NCI-H526 (cell line): ENCODE measurements at regions not wholly inside any gene's neighbourhood (a gene's known extent, or its start where the extent isn't known, plus 50 kb on each side); places are given as distances from the start of the nearest gene placed in this dataset.
A peak's percentile ranks its signal among the peaks of the same experiment; 100 is the strongest.
"Not testable (repeated sequence)": the region's sequence is repeated elsewhere in the genome, so short reads cannot be mapped to it uniquely, and the experiment has no call there.

Experiments
- DNase-seq, 2 experiments: peaks; one replicate each; lab custom pipeline; 2025; lab: John Stamatoyannopoulos, UW

DNA sequence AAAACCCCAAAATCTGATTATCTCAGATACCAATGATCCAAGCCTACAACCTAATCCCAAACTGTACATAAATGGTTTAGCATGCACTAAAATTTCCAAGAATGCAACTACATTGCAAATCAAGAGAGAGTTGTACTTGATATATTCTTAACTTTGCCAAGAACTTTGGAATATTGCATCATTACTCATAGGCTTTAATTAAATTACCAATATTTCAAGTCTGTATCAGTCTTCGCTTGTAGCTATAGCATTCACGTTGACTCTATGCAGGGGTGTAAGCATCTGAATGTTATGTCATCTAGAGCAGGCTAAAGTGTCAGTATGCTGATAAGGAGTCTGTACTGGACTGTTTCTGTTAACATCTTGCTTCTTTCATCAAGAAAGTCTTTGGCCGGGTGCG is 56.3 kb downstream of the FOXI3 start:
- no peak for DNase-seq

DNA sequence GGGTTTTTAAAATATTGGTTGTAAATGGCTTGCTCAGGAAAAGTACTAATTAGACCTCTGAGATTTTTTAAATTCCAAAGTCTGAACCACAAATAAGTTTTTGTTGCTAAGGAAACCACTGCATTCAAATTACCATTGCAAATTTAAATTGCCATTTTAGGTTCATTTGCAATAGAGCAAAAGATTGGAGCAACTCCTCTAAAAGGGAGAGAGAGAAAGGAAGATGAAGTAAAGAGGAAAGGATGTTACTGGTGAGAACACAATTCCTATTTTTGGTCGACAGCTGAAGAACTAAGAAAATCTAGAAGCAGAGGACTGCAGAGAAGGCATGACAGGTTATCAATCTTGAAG is 74.9 kb downstream of the FOXI3 start:
- DNase-seq, result no peak

DNA sequence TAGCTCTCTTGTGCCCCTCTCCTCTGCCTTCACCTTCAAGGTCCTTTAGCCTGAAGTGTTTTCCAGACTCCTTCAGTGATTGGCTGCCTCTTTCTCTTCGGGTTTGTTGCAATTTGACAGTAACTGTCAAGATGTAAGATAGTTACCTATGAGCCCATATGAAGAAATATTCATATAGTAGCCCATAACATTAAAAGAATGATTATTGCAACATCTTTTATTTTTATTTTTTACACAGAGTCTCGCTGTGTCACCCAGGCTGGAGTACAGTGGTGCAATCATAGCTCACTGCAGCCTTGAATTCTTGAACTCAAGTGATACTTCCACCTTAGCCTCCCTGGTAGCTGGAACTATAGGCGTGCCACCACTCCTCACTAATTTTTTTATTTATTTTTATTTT is 80.5 kb downstream of the FOXI3 start:
- no peak for DNase-seq

DNA sequence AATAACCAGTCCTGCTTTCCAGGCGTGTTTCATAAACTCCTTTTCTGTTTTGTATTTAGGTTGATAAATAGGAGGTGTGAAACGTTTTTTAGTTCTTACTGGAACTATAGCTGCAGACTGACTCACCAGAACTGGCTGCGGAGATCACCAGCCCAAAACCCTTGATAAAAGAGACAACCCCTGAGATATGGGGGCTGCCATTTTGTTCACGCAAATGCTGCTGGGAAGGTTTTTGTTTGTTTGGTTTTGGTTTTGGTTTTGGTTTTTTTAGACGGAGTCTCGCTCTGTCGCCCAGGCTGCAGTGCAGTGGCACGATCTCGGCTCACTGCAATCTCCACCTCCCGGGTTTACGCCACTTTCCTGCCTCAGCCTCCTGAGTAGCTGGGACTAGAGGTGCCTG is 87.1 kb downstream of the FOXI3 start:
- DNase-seq, result not testable (repeated sequence)

DNA sequence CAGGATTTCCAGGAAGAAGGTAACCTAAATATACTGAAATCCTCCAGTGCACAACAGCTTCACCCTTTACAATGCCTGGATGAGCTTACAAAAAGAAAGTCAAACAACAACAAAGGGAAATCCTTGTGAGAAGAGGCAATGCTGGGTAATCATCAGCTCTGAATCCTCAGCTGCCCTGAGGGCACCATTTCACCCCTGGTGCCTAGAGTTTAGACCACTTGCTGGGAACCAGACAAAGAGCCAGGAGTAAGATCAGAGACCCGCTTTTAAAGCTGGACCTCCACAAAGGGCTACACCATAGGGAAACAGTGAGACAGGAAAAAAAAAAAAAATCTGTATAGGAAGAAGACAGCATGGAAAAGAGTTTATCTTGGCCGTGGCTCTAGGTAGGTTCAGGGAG is 97.0 kb downstream of the FOXI3 start:
- no peak for DNase-seq

DNA sequence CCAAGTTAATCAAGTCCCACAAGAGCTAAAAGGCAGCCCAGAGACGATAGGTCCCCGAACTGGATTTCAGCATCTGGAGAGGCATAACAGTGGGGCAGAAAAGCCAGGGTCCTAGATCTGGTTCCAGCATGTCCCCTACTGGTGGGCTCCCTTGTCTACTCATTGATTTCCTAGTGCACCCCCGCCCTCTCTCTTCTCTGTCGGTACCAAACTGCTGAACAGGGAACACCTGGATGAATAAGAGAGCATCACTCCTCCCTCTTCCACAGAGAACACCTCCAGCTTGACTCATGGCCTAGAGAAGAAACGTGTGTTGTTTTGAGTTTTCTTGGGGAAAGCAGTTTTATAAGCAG is 101.3 kb downstream of the FOXI3 start:
- no peak for DNase-seq

DNA sequence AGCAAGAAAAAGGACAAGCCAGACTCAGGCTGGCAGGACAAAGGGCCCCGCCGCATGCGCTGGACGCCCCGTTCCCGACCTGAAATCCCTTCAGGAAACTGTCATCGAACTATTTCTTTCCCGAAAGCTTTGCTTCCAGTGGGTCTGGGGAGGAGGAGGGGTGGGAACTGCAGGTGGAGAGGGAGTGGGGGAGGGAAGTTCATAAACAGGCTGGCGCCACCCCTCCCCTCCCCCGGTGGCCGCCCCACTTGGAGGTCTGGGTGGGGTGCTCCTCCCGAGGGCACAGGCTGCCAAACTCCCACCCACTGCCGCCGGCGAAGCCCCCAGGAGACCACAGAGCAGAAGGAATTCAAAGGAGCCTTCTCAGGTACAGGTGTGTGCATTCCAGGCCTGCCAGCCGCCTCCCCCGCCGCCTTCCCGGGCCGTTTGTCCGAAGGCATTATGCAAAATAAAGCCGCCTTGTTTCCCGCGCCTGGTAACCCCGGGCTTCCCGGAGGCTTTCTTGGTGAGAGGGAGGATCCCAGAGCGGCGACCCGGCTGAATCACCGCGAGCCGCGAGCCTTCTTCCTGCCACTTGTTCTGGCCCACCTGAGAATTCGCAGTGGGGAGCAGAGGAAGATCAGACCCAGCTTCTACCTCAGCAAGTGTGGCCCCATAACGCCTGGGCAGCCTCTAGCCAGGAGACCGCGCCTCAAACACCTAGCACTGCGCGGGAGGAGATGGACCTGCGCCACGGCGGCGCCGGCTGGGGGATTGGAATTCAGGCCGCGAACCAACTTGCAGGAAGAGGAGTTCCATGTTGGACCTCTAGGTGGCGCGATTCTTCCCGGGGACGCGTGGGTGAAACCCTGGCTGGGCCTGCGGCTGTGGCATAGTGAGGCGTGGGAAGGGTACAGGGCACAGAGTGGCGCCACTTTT is 101.9 kb downstream of the FOXI3 start:
- DNase-seq, result peak; percentile 81 to 93

DNA sequence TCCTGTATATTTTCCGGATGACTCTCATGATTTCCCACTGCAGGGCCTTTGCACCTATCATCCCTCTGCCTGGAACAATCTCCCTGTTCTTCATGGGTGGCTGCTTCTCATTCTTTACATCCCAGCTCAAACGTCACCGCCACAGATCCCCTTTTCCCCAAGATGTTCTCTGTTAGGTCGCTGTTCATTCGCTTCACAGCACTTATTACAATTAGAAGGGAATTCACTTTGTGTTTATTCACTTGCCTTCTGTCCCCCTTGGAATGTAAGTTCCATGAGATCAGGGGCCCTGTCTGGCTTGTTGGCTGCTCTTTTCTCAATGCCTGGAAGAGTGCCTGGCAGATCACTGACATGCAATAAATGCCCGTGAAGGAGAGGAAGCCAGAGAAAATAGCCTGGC is 106.7 kb downstream of the FOXI3 start:
- no peak for DNase-seq

DNA sequence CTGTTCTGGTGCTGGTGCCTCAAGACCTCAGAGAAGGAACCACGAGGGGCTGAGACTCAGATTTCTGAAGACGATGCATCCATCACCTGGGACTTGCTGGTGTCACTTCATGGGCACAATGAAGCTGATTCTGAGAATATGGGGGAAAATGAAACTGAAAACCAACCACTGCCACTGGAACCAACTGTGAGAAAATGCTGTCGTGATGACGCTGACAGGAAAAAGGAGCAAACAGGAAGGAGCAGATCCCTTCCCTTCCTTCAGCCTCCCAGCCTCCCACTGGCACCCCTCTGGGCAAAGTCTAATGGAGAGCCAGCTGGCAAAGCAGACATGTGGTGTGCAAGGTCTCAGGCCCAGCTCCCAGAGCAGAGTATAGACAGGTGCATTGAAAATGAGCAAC is 109.7 kb downstream of the FOXI3 start:
- no peak for DNase-seq

DNA sequence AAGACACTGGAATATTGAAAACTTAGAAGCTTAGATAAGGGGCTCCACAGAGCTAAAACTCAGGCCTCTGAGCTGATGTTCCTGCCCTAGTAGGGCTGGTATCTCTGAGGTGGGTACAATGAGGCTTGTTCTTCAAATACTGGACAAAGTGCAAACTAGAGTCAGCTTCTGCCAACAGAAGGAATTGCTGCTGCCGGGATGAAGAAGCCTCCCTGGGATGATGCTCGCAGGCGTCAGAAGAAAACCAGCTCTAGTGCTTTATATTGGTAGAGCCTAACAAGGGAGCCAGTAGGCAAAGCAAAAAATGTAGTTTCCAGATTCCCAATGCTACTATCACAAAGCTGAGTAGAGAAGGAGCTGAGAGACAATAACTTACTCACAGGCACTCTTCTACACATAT is 118.1 kb downstream of the FOXI3 start:
- no peak for DNase-seq

DNA sequence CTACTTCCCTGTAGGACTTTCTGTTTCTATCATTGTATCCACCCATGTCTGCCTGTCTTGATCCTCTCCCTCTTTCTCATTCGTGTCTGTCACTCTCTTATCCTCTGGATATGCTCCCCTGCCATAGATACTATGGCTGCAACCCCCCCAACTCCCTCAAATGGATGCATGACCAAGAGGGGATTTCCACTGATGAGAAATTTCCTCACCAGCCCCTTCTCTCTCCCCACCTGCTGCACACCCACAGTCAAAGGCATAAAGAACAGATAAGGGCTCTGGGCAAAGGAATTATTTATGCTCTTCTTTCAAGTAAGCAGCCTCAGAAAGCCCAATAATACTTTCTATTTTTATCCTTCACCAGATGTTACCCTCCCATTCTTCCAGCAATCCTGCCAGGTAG is 121.3 kb downstream of the FOXI3 start:
- DNase-seq, result no peak

DNA sequence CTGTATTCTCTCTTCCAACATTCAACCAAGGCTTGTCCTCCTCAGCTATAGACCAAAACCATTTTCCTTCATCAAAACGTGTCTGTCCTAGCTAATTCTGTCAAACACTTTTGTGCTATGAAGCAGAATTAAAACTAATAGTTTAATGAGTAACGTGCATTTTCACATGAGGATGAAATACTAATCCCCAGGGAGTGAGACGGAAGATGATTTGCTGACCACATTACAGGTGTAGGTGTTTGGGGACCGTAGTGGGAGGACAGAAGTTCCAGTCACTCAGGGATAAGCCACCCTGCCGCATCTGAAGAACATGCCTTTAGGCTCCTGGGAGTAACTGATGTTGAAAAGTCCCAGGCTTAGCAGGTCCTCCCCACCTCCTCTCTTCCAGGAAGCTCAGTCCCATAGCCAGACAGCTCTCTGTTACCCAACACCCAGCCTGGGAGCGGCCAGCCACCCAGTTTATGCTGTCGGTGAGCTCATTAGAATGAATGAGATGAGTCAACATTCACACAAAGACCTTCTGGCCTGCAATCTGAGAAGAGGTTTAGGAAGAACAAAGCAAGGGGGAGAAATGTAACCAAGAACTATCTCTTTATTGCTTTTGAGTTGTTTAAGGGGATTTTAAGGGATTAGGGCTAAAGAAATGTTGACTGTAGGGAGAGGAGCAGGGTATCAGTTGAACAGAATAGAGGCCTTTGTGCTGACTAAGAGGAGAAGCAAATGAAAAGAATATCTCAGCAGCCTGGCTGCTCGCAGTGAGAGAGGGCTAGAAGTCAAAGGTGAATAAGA is 122.5 kb downstream of the FOXI3 start:
- DNase-seq, result peak; percentile 65 to 78

DNA sequence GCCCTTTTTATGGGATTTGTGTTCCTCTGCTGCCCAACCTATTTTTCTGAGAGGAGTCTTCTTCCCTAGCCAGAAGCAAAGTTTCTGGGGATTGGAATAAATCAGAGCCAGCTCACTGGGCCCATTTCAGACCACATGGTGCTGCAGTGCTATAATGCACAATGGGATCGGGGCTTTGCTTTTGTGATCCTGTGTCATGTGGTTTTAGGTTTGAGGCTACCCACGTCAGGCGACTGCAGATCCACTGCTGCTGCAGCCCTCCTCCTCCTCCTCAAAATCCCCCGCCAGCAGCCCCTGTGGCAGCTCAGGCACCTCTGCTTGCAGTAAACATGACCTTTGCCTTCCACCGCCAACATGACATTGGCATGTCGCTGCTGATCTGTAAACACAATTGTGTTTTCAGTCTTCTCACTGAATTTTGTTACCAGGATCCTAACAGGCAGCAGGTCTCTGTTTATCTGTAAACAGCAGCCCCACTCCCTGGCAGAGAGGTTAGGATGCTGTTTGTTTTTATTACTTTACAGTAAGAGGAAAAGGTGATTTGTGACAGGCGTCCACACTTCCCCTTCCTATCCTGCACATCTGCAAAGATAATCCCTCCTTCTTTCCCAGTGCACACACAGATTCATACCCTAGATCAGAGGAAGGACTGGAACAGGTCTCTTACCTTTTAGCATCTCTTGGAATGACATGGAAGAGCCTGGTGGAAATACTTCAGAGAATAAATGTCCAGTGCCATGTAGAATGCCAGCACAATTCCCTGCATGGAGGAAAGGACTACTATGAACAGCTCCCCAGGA is 130.8 kb downstream of the FOXI3 start:
- no peak for DNase-seq

DNA sequence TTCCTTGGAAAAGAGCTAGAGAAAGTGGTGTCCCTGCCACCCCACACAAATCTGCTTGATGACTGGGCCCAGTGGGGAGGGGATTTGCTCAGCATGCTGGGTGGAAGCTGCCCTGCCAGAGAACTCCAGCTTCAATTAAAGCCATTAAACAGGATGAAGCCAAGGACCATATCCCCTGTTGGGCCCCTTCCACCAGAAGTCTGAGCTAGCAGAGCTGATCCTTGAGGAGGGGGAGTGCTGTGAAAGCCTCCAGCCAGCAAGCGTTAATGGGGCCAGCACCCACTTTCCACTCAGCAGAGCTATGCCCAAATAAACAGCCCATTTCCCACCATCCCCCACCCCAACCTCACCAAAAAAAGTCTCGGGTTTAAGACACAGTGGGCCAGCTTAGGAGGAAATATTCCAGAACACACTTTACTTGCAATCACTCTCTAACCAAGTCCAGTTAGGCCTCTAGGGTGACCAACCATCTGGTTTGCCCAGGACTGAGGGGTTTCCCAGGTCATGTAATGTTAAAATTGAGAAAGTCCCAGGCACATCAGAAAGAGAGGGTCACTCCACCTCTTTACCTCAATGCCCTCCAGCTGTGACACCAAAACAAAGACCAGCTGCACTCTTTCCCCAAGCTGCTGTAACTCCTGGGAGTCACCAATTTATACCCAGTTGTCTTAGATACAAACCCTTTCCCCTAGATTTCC is 132.3 kb downstream of the FOXI3 start:
- no peak for DNase-seq

DNA sequence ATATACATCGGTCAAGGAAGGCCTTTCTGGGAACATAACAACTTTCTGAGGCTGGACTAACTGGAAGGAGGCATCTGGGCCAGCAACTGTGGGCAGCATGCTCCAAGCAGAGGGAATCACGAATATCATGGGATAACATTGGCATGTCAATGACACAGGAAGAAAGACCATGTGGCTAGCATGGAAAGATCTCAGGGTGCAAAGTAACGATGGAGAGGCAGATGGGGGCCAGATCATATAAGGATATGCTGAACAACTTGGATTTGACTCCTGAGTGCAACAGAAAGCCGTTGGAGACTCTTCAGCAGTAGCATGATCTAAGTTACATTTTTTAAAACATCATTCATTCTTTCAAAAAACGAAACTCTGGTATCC is 133.6 kb downstream of the FOXI3 start:
- DNase-seq, result no peak

DNA sequence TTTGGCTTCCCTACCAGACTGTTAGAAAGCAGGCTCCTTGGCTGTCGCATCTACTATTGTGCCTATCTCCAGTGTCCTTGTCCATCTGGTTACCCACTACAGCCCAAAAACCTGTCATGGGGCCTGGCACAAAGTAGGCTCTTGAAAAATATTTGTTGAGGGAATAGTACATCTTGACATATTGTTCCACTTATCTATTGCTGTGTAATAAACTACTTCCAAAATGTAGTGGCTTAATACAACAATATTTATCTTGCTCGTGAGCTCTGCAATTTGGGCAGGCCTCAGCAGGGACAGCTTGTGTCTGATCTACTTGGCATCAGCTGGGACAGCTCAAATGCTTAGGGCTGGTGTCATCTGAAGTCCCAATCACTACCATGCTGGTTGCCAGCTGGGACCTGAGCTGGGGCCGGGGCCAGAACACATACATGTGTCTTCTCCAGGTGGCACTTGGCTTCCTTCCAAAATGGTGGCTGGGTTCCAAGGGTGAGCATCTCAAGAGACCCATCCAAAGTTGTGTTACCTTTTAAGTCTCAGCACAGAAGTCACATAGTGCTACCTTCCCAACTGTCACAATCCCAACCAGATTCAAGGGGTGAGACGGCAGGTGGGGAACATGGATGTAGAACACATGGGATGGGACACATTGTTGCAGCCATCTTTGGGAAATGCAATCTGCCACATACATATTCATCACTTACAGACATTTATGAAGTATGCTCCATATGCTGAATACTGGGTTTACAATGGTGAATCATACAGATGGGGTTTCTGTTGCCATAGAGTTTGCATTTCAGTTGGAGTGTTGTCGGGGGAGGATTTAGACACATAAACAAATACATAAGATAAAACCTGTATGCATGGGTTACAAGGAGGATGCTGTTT is 134.2 kb downstream of the FOXI3 start:
- no peak for DNase-seq

DNA sequence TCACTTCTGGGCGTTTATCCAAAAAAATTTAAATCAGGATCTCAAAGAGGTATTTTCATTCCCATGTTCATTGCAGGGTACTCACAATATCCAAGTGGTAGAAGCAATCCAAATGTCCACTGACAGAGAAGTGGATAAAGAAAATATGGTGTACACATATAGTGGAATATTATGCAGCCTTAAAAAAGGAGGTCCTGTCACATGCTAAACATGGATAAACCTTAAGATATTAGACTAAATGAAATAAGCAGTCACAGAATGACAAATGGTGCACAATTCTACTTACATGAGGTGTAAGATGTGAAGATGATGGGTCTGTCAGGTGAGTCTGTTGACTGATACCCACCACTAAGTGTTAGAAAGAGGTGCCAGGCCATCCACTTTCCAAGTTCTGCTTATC is 140.6 kb downstream of the THNSL2 start:
- DNase-seq, result no peak

DNA sequence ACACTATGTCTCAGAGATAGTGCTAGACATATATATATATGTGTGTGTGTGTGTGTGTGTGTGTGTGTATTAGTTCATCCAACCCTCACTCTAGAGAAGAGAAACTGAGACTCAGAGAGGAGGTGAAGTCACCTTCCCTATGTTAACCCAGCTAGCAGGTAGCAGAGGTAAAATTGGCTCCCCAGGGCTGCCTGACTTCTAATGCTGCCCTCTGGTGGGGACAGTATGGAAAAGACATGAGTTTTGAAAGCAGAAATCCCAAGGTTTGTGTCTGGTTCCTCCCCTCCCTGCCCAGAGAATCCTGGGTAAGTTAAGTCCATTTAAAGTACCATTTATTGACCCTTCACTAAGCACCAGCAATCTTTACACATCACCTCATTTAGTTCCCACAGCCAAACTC is 137.7 kb downstream of the THNSL2 start:
- peak; percentile 4 to 71 for DNase-seq

DNA sequence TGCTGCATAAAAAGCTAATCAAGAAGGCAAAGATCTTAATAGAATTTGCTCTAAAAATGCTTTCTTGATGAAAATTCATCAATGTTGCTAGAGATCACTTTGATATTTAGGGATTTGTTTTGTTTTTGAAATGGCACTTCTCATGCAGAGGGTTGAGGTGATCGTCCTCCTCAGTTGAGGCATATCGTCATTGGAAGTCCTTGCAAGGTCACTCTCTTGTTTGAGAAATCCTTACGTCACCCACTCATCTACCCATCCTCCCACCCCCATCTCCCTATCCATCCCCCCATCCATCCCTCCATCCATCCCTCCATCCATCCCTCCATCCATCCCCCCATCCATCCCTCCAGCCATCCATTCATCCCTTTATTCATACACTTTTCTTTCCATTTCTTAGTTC is 133.7 kb downstream of the THNSL2 start:
- no peak for DNase-seq

DNA sequence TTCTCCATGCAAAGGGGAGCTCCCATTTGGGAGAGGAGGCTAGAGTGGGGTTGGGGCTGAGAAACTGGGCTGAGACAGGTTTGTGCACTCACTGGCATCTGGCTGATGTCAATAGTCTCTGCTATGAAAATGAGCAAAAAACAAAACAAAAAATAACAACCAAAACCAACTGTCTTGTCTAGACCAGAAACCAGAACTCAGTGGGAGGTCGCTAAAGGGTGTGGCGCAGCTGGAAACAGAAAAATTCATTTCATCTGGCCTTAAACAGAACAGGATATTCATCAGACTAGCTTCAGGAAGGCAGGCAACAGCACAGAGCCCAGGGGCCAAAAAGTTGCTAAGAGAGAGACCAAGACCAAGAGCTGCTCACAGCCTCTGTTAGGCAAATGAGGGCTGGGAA is 126.1 kb downstream of the THNSL2 start:
- DNase-seq, result peak in 1 of 2 experiments; percentile 8
